ENCODE measurements at regions not wholly inside any gene's neighbourhood (a gene's known extent, or its start where the extent isn't known, plus 50 kb on each side); places are given as distances from the start of the nearest gene placed in this dataset.
"Not testable (repeated sequence)": the region's sequence is repeated elsewhere in the genome, so short reads cannot be mapped to it uniquely, and the experiment has no call there.

DNA sequence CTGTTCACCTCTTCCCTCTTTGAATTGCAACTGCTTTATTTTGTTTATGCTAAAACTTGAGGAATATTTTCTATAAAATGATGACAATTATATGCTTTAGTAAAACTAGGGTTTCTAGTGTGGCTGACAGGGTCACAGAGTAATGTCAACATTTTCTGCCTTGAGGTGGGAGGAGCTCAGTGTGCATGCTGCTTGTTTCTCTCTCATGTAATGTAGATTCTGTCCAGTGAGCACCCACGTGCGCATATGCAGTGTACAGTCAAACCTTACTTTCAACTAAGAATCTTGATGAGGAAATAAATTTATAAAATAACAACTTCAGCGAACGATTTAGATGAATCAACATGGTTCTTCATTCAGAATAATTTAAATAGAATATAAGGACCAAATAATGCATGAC is 603.9 kb downstream of the PCDH17 start:
- no peak for DNase-seq

GRCh38 chr13:58238972-58239773 is 607.6 kb downstream of the PCDH17 start:
- no peak for DNase-seq

- no peak for DNase-seq
These were observed 608.3 kb downstream of the PCDH17 start for GRCh38 chr13:58239774-58240268.

DNA sequence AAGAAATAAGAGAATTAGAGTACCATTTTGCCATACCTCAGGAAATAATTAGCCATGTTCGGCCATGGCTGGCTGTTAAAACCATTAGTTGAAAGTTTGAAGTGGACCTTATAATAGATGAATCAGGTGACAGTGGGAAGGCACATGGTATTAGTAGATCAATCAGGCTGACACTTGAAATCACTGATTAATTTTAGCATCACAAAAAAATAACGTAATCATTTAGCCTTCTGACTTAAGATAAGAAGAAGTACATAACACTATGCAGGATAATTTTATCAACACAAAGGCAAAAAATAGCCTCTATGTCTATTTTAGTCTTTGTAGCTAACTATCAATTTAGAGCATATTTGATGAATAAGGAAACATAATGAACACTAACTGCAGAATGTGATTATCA is 615.5 kb downstream of the PCDH17 start:
- no peak for DNase-seq

DNA sequence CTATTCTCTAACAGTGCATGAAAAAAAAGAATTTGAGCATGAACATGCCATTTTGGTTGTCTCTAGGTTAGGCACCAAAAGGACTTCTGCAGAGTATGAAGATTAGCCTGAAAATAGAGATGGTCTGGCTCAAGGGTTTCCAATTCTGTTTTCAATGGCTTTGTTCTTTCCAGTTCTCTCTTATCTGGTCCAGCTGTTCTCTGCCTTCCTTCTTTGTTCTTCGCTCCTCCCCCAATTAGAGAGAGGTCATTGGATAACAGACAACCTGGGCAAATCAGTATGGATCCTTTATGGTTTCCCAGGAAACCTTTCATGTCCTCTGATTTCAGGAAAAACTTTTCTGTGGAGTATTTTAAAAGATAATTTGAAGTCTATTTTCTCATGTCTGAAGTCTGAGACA is 623.4 kb downstream of the PCDH17 start:
- DNase-seq: no peak

GRCh38 chr13:58266271-58266670 is 634.7 kb downstream of the PCDH17 start:
- DNase-seq: no peak

DNA sequence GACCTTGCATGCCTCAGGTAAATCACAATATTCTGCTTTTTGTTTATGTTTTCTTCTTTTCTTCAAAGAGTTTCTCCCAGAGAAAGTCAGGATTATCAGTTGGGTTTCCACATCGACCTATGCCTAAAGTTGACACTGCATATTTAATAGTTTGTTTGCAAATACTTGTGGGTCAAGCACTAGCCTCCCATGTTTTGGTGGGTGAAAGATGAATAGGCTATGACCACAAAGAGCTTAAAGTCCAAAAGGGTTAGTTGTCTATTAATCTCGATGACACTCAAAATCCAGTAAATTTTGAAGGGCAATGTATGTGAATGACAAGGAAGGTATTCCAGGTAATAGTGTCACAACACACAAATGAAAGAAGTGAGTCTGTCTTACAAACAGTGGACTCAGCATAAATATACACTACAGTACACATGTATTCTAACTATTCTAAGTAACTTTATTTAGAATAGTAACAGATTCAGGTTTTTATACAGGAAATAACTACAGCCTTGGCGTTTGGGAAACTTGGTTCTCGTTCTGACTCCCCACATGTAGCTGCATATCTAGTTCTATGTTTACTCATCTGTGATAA is 667.1 kb downstream of the PCDH17 start:
- DNase-seq: no peak

DNA sequence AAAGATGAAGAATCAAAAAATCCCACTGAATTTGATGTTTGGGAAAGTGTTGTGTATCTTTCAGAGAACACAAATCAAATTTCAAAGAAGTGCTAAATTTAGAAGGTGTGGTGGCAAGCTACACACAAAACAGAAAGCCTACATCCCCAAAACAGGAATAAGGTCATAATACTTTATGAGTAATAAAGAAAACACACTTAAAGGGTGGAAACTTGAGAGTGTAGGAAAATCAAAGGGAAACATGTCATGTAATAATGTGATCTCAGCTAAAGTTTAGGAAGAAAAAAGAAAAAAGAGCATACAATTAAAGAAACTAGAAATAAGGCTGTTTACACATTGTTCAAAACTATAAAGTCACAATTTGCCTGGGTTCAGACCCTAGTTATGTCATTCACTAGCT is 668.7 kb downstream of the PCDH17 start:
- no peak for DNase-seq

GRCh38 chr13:58300974-58301681 is 669.6 kb downstream of the PCDH17 start:
- no peak for DNase-seq

- DNase-seq: no peak
These were observed 670.8 kb downstream of the PCDH17 start for GRCh38 chr13:58302349-58302748.

DNA sequence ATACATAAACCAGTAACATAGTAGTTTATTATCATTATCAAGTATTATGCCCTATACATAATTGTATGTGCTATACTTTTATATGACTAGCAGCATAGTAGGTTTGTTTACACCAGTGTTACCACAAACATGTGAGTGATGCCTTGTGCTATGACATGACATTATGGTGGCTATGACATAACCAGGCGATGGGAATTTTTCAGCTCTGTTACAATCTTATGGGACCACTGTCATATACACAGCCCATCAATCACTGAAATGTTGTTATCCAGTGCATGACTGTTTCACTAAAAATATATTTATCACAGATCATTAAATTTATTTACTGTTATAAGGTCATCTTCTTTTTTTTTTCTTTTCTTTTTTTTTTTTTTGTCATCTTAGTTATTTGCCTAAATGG is 674.5 kb downstream of the PCDH17 start:
- DNase-seq: no peak

DNA sequence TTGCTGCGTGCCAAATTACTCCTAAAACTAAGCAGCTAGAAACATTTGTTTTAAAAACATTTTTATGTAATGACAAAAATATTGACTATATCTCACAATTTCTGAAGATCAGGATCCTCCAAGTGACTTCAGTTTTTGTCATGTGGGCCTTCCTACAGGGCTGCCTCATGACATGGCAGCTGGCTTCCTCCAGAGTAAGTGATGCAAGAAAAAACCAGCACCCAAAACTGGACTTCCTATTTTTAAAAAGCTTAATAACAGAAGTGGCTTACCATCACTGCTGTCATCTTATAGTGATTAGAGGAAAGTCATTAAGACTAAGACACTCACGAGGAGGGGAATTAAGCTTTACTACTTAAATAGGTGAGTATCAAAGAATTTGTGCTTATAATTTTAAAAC is 681.7 kb downstream of the PCDH17 start:
- DNase-seq: no peak

GRCh38 chr13:58318495-58319167 is 687.1 kb downstream of the PCDH17 start:
- DNase-seq: no peak

DNA sequence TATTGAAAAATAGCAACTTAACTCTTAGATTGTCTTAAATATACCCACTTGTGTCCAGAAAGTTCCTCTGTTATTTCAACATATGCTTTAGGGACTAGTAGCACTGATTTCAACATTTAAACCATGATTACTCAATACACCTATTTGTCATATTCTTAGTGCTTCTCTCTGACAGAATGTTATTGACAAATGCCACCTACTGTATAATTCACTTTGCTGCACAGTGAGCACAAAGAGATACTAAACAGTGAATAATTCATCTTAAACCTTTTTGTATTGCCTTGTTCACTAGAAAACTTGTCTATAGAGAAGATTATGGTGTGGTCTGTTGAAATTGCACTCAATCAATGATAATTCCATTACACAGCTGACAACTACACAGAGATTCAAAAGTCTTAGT is 692.6 kb downstream of the PCDH17 start:
- no peak for DNase-seq

DNA sequence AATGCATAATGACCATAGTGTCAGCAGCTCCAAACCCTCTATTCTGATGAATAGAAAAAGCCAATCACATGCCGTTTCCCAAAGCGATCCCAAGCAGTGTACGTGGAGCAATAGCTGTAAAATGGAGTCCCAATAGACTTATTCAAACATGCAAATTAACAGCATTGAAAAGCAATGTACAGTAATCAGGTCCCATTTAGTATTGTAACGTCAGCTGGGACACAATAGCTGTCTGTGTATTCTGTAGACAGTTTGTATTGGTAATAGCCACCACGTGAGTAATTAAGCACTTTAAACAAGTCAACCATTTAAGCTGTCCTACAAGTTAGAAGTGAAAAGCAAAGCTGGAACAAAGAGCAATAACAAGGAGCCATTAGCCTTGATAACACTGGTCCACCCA is 698.2 kb downstream of the PCDH17 start:
- DNase-seq: no peak

DNA sequence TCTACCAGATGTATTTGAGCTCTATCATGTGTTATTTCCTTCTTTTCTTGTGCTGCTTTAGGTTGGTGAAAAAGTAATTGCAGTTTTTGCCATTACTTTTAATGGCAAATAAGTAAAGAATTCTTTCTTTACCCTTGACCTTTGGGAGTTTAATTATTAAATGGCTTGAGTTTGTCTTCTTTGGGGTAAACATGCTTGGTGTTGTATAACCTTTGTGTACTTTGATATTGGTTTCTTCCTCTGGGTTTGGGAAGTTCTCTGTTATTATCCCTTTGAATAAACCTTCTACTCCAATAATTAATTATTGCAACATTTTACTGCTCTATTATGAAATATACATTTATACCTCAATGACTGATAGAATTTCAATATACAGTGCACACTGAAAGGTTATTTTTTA is 709.4 kb downstream of the PCDH17 start:
- DNase-seq: no peak

DNA sequence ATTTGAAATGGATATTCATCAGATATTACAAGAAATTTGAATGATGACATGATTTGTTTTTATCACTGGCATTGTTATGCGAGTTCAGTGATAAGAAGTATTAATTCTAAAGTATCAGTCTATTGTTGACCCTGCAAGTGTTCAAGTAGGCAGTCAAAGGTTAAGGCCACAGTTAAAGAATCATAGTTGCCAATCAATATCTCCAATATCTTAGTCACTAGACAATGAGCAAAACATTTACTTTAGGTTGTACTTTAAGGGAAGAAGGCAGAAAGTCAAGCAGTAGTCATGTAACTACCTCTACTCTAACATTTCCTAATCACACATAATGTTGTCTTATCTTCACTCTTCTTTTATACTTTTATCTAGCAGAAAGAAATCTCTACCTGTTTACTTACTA is 709.8 kb downstream of the PCDH17 start:
- no peak for DNase-seq

- no peak for DNase-seq
These were observed 711.5 kb downstream of the PCDH17 start for GRCh38 chr13:58343076-58343475.

DNA sequence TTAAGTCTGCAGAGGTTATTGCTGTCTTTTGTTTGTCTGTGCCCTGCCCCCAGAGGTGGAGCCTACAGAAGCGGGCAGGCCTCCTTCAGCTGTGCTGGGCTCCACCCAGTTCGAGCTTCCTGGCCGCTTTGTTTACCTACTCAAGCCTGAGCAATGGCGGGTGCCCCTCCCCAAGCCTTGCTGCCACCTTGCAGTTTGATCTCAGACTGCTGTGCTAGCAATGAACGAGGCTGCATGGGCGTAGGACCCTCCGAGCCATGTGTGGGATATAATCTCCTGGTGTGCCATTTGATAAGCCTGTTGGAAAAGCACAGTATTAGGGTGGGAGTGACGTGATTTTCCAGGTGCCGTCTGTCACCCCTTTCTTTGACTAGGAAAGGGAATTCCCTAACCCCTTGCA is 720.6 kb downstream of the PCDH17 start:
- not testable (repeated sequence) for DNase-seq

GRCh38 chr13:58369936-58370335 is 738.4 kb downstream of the PCDH17 start:
- no peak for DNase-seq

DNA sequence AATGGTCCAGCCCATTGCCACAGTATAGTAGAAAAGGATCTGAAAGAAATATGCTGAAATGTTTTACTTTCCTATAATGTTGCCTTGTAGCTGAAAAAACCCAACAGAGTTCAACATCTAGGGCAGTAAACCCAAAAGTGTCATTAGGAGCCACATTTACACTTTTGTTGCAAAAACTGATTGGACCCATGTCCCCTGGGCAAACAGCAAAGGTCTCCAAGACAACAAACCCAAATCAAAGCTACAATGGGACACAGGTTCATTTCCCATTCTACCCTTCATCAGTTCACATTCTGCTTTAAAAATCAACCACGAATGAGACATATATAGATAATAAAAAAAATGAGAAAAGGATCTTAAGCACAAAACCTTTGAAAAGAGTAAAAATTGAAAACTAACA is 744.8 kb downstream of the PCDH17 start:
- DNase-seq: no peak

DNA sequence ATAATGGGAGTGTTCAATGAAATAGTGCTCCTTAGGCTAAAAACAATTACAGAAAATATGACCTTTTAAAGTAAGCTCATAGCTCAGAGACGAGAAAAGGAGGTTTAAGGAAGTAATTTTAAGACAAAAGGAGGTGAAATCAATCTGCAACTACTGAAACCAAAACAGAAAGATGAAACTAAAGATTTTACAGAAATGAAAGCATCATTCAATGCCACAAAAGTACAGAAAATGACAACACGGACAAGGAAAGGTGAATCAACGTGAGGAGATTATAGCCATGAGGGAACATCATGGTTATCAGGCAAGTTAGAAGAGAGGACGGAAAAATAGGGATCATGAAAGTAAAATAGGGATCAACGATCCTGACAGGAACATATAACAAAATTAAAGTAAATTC is 745.2 kb downstream of the PCDH17 start:
- no peak for DNase-seq

- no peak for DNase-seq
These were observed 747.7 kb downstream of the PCDH17 start for GRCh38 chr13:58379221-58379620.
